ENCODE measurements at regions not wholly inside any gene's neighbourhood (a gene's known extent, or its start where the extent isn't known, plus 50 kb on each side); places are given as distances from the start of the nearest gene placed in this dataset.

GRCh38 chr9:99445371-99445891, 223.3 kb downstream of the SEC61B start:
- no peak for DNase-seq (ENCODE audit: low read depth)
- TF ChIP-seq CTCF (IDR thresholded peaks at IDR 0.05; ENCODE audit: low read depth, low read length, missing control alignments), result no peak

DNA sequence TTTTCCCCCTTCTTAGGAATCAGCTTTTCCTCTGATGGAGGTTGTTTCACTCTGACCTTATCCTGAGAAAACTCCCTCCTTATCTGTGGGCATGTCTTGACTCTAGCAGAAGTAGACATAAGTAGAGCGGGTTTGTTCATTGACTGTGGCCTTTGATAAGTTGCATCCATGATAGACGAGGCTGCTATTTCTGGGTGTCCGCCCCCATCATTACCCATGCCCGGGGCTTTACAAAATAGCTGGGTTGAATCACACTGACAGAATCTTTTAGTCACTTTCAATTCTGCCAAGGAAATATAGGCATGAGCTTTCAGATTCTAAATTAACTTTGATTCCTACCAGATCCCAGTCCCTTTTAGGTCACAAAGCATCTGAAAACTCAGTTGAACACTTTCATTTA, 223.8 kb downstream of the SEC61B start:
- no peak overlapping the region for H3K4me3 ChIP-seq (ENCODE audit: low read depth, low read length)

More at GRCh38 chr9:99445371-99445891, 223.3 kb downstream of the SEC61B start:
- H3K4me3 ChIP-seq (ENCODE audit: low read depth, low read length), result no peak overlapping the region

GRCh38 chr9:99447951-99448350, 225.9 kb downstream of the SEC61B start:
- no peak overlapping the region for H3K4me3 ChIP-seq (ENCODE audit: low read depth, low read length)
- DNase-seq (ENCODE audit: low read depth), result no peak
- no peak for TF ChIP-seq CTCF (IDR thresholded peaks at IDR 0.05; ENCODE audit: low read depth, low read length, missing control alignments)

More for the DNA sequence above, 223.8 kb downstream of the SEC61B start:
- no peak for DNase-seq (ENCODE audit: low read depth)
- TF ChIP-seq CTCF (IDR thresholded peaks at IDR 0.05; ENCODE audit: low read depth, low read length, missing control alignments), result no peak

DNA sequence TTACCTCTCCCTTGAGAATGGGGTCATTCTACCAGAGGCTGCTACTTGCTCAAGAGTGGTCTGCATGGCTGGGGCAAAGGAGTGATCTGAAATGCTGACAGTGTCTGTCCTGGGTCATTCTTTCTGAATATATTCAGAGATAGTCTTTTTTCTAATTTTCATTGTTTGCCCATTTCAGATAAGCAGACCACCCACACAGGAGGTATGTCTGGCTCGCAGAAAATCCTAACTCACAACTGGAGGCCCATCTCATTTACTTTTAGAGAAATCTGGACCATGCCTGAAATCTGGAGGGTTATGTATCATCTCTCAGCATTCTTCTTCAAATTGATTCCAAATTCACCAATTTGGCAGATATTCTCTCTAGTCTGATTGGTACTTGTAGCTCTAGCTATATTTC, 227.6 kb downstream of the SEC61B start:
- no peak for DNase-seq (ENCODE audit: low read depth)
- no peak overlapping the region for H3K4me3 ChIP-seq (ENCODE audit: low read depth, low read length)
- no peak for TF ChIP-seq CTCF (IDR thresholded peaks at IDR 0.05; ENCODE audit: low read depth, low read length, missing control alignments)

GRCh38 chr9:99451112-99451606, 229.1 kb downstream of the SEC61B start:
- H3K4me3 ChIP-seq (ENCODE audit: low read depth, low read length), result no peak overlapping the region
- TF ChIP-seq CTCF (IDR thresholded peaks at IDR 0.05; ENCODE audit: low read depth, low read length, missing control alignments), result no peak
- no peak for DNase-seq (ENCODE audit: low read depth)

GRCh38 chr9:99457406-99457805, 235.3 kb downstream of the SEC61B start:
- no peak for DNase-seq (ENCODE audit: low read depth)
- H3K4me3 ChIP-seq (ENCODE audit: low read depth, low read length), result no peak overlapping the region
- no peak for TF ChIP-seq CTCF (IDR thresholded peaks at IDR 0.05; ENCODE audit: low read depth, low read length, missing control alignments)

DNA sequence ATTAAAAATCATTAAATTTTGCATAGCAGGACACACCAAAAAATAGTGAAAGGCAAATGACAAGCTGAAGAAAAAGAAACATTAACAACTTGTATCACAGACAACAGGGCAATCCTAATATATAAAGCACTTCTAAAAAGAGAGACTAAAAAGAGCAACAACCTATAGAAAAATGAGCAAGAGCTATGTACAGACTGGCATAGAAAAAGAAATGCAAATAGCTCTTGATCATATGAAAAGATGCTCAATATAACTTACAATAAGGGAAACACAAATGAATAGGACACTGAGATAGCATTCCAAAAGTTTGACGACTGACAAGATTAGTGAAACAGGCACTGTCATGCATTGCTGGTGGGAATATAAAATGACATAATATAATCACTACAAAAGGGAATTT, 235.9 kb downstream of the SEC61B start:
- H3K4me3 ChIP-seq (ENCODE audit: low read depth, low read length), result no peak overlapping the region
- DNase-seq (ENCODE audit: low read depth), result no peak
- TF ChIP-seq CTCF (IDR thresholded peaks at IDR 0.05; ENCODE audit: low read depth, low read length, missing control alignments), result no peak
